ENCODE measurements at regions not wholly inside any gene's neighbourhood (a gene's known extent, or its start where the extent isn't known, plus 50 kb on each side); places are given as distances from the start of the nearest gene placed in this dataset.

DNA sequence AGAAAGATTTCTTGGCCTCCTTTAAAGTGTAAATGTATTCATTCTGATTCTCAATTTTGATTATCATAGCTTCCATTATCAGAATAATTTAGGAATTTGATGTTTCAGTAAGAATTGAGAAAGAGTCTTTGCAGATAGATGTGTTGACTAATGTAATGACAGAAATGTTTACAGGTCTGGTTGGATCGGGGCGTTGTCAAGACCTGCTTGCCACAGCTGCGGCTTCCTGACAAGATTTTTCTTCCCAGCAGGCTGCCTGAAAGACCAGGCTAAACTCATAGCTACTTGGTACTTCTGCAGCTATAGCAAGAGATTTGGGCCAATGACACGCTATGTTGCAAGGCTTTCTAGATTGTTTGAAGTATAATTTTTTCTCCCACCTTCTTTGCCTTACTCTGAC lies 91.5 kb upstream of the ANKRD50 start:
- TF ChIP-seq, protein P1, sequence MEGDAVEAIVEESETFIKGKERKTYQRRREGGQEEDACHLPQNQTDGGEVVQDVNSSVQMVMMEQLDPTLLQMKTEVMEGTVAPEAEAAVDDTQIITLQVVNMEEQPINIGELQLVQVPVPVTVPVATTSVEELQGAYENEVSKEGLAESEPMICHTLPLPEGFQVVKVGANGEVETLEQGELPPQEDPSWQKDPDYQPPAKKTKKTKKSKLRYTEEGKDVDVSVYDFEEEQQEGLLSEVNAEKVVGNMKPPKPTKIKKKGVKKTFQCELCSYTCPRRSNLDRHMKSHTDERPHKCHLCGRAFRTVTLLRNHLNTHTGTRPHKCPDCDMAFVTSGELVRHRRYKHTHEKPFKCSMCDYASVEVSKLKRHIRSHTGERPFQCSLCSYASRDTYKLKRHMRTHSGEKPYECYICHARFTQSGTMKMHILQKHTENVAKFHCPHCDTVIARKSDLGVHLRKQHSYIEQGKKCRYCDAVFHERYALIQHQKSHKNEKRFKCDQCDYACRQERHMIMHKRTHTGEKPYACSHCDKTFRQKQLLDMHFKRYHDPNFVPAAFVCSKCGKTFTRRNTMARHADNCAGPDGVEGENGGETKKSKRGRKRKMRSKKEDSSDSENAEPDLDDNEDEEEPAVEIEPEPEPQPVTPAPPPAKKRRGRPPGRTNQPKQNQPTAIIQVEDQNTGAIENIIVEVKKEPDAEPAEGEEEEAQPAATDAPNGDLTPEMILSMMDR (conservative IDR thresholded peaks at IDR 0.05) = no peak
- TF ChIP-seq ZFX (IDR thresholded peaks at IDR 0.05) = no peak
- no peak overlapping the region for H3K27ac ChIP-seq

DNA sequence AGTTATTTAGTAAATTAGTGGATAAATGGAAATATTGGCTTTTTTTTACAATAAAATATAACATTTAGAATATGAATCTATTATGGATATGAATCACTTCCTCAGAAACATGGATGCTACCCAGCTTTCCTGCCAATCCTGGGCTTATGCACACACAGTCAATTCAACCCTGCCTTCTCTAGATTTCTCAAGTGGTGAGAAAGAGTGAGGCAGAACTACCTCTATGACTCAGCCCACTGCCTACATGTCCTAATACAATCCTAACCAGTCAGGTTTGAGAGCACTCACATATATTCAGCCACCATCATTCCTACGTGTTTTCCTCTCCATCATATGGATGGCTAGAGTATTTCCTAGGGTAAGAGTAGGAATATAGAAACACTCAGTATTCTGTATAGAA lies 91.1 kb upstream of the ANKRD50 start:
- H3K27ac ChIP-seq = no peak overlapping the region
- TF ChIP-seq ZFX (IDR thresholded peaks at IDR 0.05) = no peak
- TF ChIP-seq, protein P1 (conservative IDR thresholded peaks at IDR 0.05) = no peak

DNA sequence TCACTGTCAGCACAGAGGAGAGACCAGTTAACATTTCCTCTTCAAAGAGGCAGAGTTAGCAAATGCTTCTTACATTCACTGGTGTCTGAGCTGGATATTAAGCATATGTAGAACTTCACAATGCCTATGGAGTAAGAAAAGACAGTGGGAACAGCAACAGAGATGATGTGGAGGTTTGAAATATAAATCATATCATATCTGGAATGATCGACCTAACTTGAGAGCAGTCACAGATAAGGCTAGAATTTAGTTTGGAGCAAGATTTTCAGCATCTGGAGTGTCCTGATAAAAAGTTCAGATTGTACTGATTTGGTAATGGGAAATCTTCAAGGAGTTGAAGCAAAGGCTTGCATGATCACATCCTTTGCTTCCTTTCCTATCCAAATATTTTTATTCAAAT lies 90.5 kb upstream of the ANKRD50 start:
- no peak for TF ChIP-seq ZFX (IDR thresholded peaks at IDR 0.05)
- TF ChIP-seq, protein P1 (conservative IDR thresholded peaks at IDR 0.05) = no peak
- no peak overlapping the region for H3K27ac ChIP-seq

DNA sequence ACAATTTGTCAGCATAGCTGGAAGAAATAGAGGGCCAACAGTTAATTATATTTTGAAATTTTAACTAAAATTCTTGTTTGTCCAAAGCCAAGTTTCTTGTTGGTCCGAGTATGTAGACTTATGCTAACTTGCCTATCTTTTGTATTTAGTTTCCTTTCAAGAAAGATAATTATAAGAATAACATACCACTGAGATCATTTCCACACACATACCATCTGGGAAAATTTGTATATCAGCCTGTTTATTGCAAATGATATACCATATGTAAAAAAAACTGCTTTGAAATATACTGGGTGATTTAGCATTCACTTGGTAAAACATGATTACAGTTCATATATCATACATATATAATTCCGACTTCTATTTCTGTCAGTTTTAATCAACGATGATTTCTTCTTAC lies 84.7 kb upstream of the ANKRD50 start:
- no peak overlapping the region for H3K27ac ChIP-seq
- TF ChIP-seq, protein P1 (conservative IDR thresholded peaks at IDR 0.05) = no peak
- TF ChIP-seq ZFX (IDR thresholded peaks at IDR 0.05) = no peak

- TF ChIP-seq ZFX (IDR thresholded peaks at IDR 0.05) = no peak
- TF ChIP-seq, protein P1 (conservative IDR thresholded peaks at IDR 0.05) = no peak
- no peak overlapping the region for H3K27ac ChIP-seq
Measured at GRCh38 chr4:124790471-124790870, 77.9 kb upstream of the ANKRD50 start.

- TF ChIP-seq, protein P1 (conservative IDR thresholded peaks at IDR 0.05) = no peak
- TF ChIP-seq ZFX (IDR thresholded peaks at IDR 0.05) = no peak
- H3K27ac ChIP-seq = no peak overlapping the region
Measured at GRCh38 chr4:124786634-124787033, 74.1 kb upstream of the ANKRD50 start.

GRCh38 chr4:124785645-124786044 lies 73.1 kb upstream of the ANKRD50 start:
- H3K27ac ChIP-seq = no peak overlapping the region
- TF ChIP-seq, protein P1 (conservative IDR thresholded peaks at IDR 0.05) = peak; percentile 40
- no peak for TF ChIP-seq ZFX (IDR thresholded peaks at IDR 0.05)
